ENCODE measurements at regions not wholly inside any gene's neighbourhood (a gene's known extent, or its start where the extent isn't known, plus 50 kb on each side); places are given as distances from the start of the nearest gene placed in this dataset.

- TF ChIP-seq, protein P1, sequence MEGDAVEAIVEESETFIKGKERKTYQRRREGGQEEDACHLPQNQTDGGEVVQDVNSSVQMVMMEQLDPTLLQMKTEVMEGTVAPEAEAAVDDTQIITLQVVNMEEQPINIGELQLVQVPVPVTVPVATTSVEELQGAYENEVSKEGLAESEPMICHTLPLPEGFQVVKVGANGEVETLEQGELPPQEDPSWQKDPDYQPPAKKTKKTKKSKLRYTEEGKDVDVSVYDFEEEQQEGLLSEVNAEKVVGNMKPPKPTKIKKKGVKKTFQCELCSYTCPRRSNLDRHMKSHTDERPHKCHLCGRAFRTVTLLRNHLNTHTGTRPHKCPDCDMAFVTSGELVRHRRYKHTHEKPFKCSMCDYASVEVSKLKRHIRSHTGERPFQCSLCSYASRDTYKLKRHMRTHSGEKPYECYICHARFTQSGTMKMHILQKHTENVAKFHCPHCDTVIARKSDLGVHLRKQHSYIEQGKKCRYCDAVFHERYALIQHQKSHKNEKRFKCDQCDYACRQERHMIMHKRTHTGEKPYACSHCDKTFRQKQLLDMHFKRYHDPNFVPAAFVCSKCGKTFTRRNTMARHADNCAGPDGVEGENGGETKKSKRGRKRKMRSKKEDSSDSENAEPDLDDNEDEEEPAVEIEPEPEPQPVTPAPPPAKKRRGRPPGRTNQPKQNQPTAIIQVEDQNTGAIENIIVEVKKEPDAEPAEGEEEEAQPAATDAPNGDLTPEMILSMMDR (IDR thresholded peaks at IDR 0.05; ENCODE audit: low read depth, low read length): no peak
- no peak for DNase-seq (ENCODE audit: extremely low read depth, low read depth)
Observed at GRCh38 chr12:131564845-131565244, 146.0 kb upstream of the SFSWAP start.

- no peak for DNase-seq (ENCODE audit: extremely low read depth, low read depth)
- TF ChIP-seq, protein P1 (IDR thresholded peaks at IDR 0.05; ENCODE audit: low read depth, low read length): no peak
Observed at GRCh38 chr12:131565267-131566015, 145.4 kb upstream of the SFSWAP start.

DNA sequence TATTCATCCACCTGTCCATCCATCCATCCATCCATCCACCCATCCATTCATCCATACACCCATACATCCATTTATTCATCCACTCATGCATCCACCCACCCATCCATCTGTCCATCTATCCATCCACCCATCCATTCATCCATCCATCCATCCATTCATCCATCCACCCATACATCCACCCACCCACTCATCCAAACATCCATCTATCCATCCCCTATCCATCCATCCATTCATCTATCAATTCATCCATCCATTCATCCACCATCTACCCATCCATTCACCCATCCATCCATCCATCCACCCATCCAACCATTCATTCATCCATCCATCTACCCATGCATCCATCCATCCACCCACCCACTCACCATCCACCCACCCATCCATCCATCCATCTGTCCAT is 142.6 kb upstream of the SFSWAP start:
- TF ChIP-seq, protein P1 (IDR thresholded peaks at IDR 0.05; ENCODE audit: low read depth, low read length): no peak
- DNase-seq (ENCODE audit: extremely low read depth, low read depth): no peak

- TF ChIP-seq, protein P1 (IDR thresholded peaks at IDR 0.05; ENCODE audit: low read depth, low read length): no peak
- no peak for DNase-seq (ENCODE audit: extremely low read depth, low read depth)
Observed at GRCh38 chr12:131570596-131570995, 140.3 kb upstream of the SFSWAP start.

DNA sequence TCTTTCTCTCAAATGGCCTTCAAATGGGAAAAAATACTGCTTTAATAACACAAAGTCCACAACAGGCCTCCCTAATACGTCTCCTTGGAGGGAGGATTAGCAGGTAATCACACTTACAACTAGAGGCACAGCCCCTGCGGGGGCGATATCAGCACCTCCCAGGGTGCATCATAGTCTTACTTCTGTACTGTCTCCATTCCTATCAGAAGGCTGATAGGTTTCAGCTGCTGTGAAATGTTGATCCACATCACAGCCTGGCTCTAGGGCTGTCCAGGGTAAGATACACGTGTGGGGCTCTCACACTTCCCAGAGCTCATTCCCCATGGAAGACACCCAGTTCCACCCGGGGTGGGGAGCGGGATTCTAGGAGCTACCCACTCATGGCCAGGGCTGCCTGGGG is 139.1 kb upstream of the SFSWAP start:
- DNase-seq (ENCODE audit: extremely low read depth, low read depth): no peak
- TF ChIP-seq, protein P1 (IDR thresholded peaks at IDR 0.05; ENCODE audit: low read depth, low read length): no peak

DNA sequence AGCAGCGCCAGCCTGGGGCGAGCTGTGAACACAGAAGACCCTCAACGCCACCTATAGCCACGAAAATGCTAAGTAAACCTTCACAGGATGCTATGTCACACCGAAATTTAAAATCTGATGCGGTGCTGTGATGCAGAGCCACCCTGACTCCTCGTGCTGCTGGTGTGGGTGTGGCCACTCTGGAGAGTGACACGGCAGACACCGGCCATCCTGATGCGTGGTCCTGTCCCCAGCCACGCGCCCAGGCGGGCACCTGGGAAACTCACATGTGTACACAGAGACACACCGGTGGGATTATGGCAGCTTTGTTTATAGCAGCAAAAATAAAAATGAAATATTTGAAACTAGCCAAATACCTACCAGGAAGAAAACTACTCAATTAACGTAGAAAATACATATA is 138.3 kb upstream of the SFSWAP start:
- TF ChIP-seq, protein P1 (IDR thresholded peaks at IDR 0.05; ENCODE audit: low read depth, low read length): no peak
- no peak for DNase-seq (ENCODE audit: extremely low read depth, low read depth)

DNA sequence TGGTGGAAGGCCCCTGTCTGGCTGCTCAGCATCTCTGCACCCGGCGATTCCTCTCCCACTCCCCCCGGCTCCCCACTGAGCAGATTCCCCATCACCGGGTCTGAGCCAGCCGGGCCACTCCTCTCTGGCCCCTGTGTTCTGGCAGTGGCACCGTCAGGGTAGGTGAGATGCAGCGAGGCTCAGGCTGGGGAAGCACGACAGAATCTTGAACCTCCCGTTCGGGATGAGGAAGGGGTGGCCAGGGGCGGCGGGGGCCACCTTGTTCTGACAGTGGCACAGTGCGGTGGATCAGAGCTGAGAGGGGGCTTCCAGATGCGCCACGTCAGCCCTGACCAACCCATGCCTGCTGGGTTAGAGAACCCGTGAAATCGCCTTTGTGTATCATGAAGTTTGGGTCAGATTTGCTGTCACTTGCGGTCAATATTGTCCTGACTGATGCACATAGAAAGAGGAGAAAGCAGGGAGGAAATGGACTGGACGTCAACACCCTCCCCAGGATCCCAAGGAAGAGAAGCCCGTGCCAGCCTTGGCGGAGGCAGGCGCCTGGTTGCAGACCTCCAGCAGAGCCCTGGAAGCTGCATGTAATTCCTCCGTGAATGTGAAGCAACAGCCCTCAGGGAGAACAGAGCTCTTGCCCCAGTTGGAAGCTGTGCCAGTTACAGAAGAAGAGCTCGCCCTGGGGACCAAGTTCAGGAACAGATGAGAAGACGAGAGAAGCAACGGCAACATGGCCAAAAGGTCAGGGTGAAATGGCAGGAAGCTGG is 137.1 kb upstream of the SFSWAP start:
- DNase-seq (ENCODE audit: extremely low read depth, low read depth): no peak
- TF ChIP-seq, protein P1 (IDR thresholded peaks at IDR 0.05; ENCODE audit: low read depth, low read length): no peak
